ENCODE measurements at regions not wholly inside any gene's neighbourhood (a gene's known extent, or its start where the extent isn't known, plus 50 kb on each side); places are given as distances from the start of the nearest gene placed in this dataset.

DNA sequence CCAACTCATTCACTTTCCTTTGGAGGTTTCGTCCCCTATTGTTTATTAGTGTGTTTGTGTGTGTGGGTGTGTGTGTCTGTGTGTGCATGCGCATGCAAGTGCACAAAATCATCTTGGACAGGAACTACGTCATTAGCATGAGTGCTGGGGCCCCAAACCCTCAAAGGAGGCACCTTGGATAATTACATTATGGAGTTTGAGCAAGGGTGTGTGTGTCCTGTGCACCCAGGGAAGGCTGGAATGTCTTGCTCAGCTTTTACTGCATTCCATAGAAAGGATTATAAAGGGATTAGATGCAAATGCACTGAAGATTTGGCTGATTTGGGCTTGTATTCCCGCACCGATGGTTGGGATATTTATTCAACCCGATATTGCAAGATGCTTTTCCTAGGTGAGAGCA lies 203.4 kb upstream of the NAV2 start:
- TF ChIP-seq, protein P1, sequence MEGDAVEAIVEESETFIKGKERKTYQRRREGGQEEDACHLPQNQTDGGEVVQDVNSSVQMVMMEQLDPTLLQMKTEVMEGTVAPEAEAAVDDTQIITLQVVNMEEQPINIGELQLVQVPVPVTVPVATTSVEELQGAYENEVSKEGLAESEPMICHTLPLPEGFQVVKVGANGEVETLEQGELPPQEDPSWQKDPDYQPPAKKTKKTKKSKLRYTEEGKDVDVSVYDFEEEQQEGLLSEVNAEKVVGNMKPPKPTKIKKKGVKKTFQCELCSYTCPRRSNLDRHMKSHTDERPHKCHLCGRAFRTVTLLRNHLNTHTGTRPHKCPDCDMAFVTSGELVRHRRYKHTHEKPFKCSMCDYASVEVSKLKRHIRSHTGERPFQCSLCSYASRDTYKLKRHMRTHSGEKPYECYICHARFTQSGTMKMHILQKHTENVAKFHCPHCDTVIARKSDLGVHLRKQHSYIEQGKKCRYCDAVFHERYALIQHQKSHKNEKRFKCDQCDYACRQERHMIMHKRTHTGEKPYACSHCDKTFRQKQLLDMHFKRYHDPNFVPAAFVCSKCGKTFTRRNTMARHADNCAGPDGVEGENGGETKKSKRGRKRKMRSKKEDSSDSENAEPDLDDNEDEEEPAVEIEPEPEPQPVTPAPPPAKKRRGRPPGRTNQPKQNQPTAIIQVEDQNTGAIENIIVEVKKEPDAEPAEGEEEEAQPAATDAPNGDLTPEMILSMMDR (IDR thresholded peaks at IDR 0.05; ENCODE audit: poor library complexity), result no peak
- TF ChIP-seq EZH2phosphoT487 (IDR thresholded peaks at IDR 0.05; ENCODE audit: low read depth, severe bottlenecking, unreplicated experiment) (no peak), EZH2 (IDR thresholded peaks at IDR 0.05; ENCODE audit: borderline replicate concordance) (no peak)
